ENCODE measurements at regions not wholly inside any gene's neighbourhood (a gene's known extent, or its start where the extent isn't known, plus 50 kb on each side); places are given as distances from the start of the nearest gene placed in this dataset.

DNA sequence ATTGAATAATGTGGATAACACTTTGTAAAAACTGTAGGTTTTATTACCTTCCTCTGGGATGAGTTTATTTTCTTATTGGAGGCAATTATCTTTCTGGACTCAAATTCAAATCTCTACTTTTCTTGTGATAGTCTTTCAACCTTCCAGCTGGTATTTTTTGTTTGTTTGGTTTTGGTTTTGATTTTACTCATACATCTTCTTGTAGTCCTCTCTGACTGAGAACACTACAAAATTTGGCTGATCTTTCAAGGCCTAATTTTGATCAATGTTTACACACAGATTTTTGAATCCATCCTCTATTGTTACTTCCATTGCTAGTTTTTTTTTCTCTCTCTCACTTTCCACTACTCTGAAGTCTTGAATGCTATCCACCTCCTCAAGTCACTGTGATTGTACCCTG, 303.8 kb upstream of the NECTIN3 start:
- H3K4me1 ChIP-seq (replicated peaks in 1 of 2): no peaks in the 10 kb centered on the region
- no peak for TF ChIP-seq POLR2A (IDR thresholded peaks at IDR 0.05)
- TF ChIP-seq, protein P1, sequence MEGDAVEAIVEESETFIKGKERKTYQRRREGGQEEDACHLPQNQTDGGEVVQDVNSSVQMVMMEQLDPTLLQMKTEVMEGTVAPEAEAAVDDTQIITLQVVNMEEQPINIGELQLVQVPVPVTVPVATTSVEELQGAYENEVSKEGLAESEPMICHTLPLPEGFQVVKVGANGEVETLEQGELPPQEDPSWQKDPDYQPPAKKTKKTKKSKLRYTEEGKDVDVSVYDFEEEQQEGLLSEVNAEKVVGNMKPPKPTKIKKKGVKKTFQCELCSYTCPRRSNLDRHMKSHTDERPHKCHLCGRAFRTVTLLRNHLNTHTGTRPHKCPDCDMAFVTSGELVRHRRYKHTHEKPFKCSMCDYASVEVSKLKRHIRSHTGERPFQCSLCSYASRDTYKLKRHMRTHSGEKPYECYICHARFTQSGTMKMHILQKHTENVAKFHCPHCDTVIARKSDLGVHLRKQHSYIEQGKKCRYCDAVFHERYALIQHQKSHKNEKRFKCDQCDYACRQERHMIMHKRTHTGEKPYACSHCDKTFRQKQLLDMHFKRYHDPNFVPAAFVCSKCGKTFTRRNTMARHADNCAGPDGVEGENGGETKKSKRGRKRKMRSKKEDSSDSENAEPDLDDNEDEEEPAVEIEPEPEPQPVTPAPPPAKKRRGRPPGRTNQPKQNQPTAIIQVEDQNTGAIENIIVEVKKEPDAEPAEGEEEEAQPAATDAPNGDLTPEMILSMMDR (IDR thresholded peaks at IDR 0.05): no peak
- H3K9me3 ChIP-seq (replicated peaks in 1 of 3): no peaks in the 10 kb centered on the region
- DNase-seq: no peak
- H3K4me3 ChIP-seq: no peak overlapping the region
- no peaks in the 10 kb centered on the region for H3K27me3 ChIP-seq
- H3K27ac ChIP-seq: no peak overlapping the region
- intact Hi-C loops (cut with DNase I): no loop called here
- no peaks in the 10 kb centered on the region for H3K36me3 ChIP-seq (replicated peaks in 1 of 2)

DNA sequence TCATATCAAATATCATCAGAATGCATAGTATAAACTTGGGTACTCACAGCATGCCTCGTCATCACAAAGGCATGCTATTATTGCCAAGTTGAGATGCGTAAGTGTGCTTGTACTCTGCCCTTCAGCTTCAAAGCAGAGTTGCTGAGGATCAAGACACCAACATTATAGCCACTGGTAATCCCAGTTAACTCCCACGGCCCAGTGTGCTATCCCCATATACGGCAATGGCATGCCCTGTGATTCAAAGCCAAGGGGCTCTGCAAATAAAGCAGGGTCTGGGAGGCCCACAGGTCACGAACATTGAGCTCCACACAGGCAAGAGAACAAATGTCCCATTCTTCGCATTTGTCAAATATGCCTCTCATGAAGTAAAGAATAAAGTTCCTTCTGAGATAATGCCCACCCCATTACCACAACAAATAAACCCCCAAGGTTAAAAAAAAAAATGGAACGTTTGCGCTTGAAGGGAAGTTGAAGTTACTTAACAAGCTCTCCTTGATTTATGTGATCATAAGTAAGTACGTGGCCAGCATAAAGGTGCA, 298.1 kb upstream of the NECTIN3 start:
- no peaks in the 10 kb centered on the region for H3K9me3 ChIP-seq (replicated peaks in 1 of 3)
- no peak overlapping the region for H3K27ac ChIP-seq
- no peaks in the 10 kb centered on the region for H3K36me3 ChIP-seq (replicated peaks in 1 of 2)
- TF ChIP-seq, protein P1 (IDR thresholded peaks at IDR 0.05): no peak
- no peak for TF ChIP-seq POLR2A (IDR thresholded peaks at IDR 0.05)
- H3K4me3 ChIP-seq: no peak overlapping the region
- WGBS, 4 donors: 68 to 76% (median 73%) methylated on average over 9 of the region's 9 CpGs
- no peaks in the 10 kb centered on the region for H3K4me1 ChIP-seq (replicated peaks in 1 of 2)
- intact Hi-C loops (cut with DNase I): no loop called here
- H3K27me3 ChIP-seq: no peaks in the 10 kb centered on the region
- no peak for DNase-seq

DNA sequence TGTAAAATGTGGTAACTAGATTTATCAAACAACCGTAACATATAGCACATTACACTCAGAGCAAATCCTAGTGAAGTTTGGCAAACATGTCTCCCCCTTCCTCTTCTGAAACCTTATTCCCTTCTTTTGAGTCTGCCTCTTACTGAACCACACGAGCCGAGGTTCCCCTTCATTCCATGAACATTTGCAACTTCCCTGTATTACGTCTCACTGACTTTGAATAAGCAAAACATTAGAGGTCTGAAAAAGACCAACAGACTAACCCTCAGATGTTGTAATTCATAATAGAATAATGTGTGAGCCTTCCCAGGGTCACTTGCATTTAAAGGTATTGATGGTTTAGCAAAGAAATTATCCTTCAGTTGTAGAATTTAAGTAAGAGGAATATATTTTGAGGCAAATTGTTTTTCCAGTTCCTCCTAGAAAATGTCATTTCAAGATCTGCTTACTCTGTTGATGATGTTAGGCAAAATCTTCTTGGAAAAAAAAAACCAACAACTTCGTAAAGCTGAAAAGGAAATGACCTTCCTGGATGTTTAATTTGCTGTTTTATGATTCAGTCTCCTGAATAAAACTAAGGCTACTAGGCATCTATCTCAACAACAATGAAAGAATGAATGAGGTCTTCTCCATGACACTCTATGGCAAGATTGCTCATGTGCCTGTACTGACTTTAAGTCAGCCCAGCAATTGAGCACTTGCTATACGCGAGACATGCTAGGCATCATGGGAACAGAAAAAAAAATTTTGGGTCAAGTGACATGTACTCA, 296.9 kb upstream of the NECTIN3 start:
- H3K9me3 ChIP-seq (replicated peaks in 1 of 3): no peaks in the 10 kb centered on the region
- WGBS, 4 donors: 76 to 84% (median 78%) methylated on average over 7 of the region's 7 CpGs
- intact Hi-C loops (cut with DNase I): no loop called here
- no peaks in the 10 kb centered on the region for H3K27me3 ChIP-seq
- no peaks in the 10 kb centered on the region for H3K36me3 ChIP-seq (replicated peaks in 1 of 2)
- H3K4me3 ChIP-seq: no peak overlapping the region
- H3K4me1 ChIP-seq (replicated peaks in 1 of 2): no peaks in the 10 kb centered on the region
- no peak for TF ChIP-seq POLR2A (IDR thresholded peaks at IDR 0.05)
- TF ChIP-seq, protein P1 (IDR thresholded peaks at IDR 0.05): no peak
- no peak for DNase-seq
- no peak overlapping the region for H3K27ac ChIP-seq

DNA sequence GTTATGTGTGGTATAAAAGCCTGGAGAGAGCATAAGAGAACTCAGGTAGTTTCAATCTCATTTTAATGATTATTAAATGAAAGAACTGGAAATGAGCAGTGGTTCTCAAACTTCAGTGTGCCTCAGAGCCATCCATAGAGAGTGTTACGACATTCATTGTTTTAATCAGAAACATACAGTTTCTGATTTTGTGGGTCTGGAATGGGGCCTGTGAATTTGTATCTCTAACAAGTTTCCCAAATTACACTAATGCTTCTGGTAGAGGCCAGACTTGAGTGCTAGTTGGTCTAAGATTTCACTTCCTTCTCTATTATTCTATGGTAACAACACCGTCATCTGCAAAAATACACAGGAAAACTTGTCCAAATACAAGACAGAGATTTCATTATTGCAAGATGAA, 292.0 kb upstream of the NECTIN3 start:
- intact Hi-C loops (cut with DNase I): no loop called here
- Histone ChIP-seq H3K4me1 (replicated peaks in 1 of 2) (no peaks in the 10 kb centered on the region), H3K27ac (no peak overlapping the region), H3K36me3 (replicated peaks in 1 of 2) (no peaks in the 10 kb centered on the region), H3K27me3 (no peaks in the 10 kb centered on the region), H3K9me3 (replicated peaks in 1 of 3) (no peaks in the 10 kb centered on the region), H3K4me3 (no peak overlapping the region)
- TF ChIP-seq POLR2A (IDR thresholded peaks at IDR 0.05): no peak
- TF ChIP-seq, protein P1 (IDR thresholded peaks at IDR 0.05): no peak
- DNase-seq: no peak
- 87 to 94% (median 91%) methylated on average over 2 of the region's 2 CpGs for WGBS, 4 donors
